Prostate gland (tissue), 2 donors: ENCODE measurements at regions not wholly inside any gene's neighbourhood (a gene's known extent, or its start where the extent isn't known, plus 50 kb on each side); places are given as distances from the start of the nearest gene placed in this dataset.

Source experiments
- DNase-seq: peaks from one replicate; pipeline ENCODE4 v3.0.0-alpha.2; 2019; ENCODE audit warnings: low spot score
- H3K27ac ChIP-seq, 2 donors: fragments of 200-600 bp; sonication (generic); 2 replicates each; pipeline ENCODE4 v1.5.1; 2017 to 2019
- H3K27me3 ChIP-seq: fragments of 200-600 bp; sonication (generic); replicated peaks from 2 replicates; pipeline ENCODE4 v1.5.1; 2019; ENCODE audit not compliant: insufficient read depth
- H3K36me3 ChIP-seq, 2 donors: fragments of 200-600 bp; sonication (generic); 1 replicate in 1 of 2; 2 replicates in 1 of 2; pipeline versions ENCODE4 v1.5.1 to v1.8.1; 2017 to 2019
- H3K4me1 ChIP-seq: fragments of 200-600 bp; sonication (generic); replicated peaks from 2 replicates; pipeline ENCODE4 v1.5.1; 2019
- H3K4me3 ChIP-seq, 2 donors: fragments of 200-600 bp; sonication (generic); 2 replicates each; pipeline ENCODE4 v1.5.1; 2017 to 2019
- H3K9me3 ChIP-seq: fragments of 200-600 bp; sonication (generic); 2 replicates; pipeline ENCODE4 v1.5.1; 2017
- POLR2A ChIP-seq: fragments of 450-650 bp; IDR thresholded peaks from one replicate; pipeline ENCODE4 v1.6.1; 2016; ENCODE audit warnings: antibody characterized with exemption, mild to moderate bottlenecking
- POLR2AphosphoS5 ChIP-seq: sonication (generic); formaldehyde crosslinking; IDR thresholded peaks from one replicate; pipeline ENCODE4 v1.6.1; 2017; ENCODE audit warnings: antibody characterized with exemption
- WGBS: methylation state at CpG from one replicate; pipeline ENCODE4 v1.1.5; 2018; 5-methylcytosine and 5-hydroxymethylcytosine counted together
- intact Hi-C: fragments of 100-400 bp; cut with DNase I; formaldehyde crosslinking; loops from one replicate; pipeline ENCODE4 v1.14.2; 2022
- TF ChIP-seq, protein P1 (sequence below), 4 experiments: fragments of 200-600 bp in 2 of 4; fragments of 450-650 bp in 2 of 4; sonication (generic) in 2 of 4; IDR thresholded peaks; 1 replicate in 3 of 4; 2 replicates in 1 of 4; pipeline ENCODE4 v1.5.1; 2016 to 2019; ENCODE audit warnings: antibody characterized with exemption in 4 of 4, mild to moderate bottlenecking in 2 of 4, moderate library complexity in 2 of 4

DNA sequence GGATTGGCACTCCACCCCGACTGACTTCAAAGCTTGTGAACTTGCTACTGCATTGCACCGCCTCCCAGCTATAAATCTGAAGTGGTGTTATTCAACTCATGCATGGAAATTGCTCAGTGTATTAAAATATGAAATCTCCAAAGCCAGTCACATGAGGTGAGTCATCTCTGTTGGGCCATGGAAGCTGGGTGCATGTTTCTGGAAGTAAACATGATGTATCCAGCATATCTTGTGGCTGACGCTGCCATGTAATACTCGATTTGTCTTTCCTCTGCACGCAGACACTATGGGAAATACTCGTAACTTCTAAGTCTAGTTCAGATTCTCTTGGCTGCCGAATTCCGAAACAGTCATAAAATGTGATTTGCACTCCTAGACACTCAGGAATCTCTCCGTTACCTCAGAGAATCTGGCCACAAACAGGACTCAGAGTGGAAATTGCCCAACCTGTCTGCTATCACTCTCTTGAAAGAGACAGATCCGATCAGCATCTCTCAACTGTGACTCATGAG is 154.9 kb upstream of the MPPED2 start:
- TF ChIP-seq, protein P1, sequence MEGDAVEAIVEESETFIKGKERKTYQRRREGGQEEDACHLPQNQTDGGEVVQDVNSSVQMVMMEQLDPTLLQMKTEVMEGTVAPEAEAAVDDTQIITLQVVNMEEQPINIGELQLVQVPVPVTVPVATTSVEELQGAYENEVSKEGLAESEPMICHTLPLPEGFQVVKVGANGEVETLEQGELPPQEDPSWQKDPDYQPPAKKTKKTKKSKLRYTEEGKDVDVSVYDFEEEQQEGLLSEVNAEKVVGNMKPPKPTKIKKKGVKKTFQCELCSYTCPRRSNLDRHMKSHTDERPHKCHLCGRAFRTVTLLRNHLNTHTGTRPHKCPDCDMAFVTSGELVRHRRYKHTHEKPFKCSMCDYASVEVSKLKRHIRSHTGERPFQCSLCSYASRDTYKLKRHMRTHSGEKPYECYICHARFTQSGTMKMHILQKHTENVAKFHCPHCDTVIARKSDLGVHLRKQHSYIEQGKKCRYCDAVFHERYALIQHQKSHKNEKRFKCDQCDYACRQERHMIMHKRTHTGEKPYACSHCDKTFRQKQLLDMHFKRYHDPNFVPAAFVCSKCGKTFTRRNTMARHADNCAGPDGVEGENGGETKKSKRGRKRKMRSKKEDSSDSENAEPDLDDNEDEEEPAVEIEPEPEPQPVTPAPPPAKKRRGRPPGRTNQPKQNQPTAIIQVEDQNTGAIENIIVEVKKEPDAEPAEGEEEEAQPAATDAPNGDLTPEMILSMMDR (IDR thresholded peaks at IDR 0.05): no peak
- TF ChIP-seq POLR2AphosphoS5 (no peak), POLR2A (no peak)
- no peaks in the 10 kb centered on the region for H3K4me1 ChIP-seq
- no peak for DNase-seq
- H3K36me3 ChIP-seq: no peaks in the 10 kb centered on the region
- no peaks in the 10 kb centered on the region for H3K9me3 ChIP-seq
- intact Hi-C loops: no loop called here
- no peak overlapping the region for H3K27ac ChIP-seq
- H3K4me3 ChIP-seq: no peak overlapping the region
- no peaks in the 10 kb centered on the region for H3K27me3 ChIP-seq
- 36% methylated on average over 10 of the region's 10 CpGs for WGBS

DNA sequence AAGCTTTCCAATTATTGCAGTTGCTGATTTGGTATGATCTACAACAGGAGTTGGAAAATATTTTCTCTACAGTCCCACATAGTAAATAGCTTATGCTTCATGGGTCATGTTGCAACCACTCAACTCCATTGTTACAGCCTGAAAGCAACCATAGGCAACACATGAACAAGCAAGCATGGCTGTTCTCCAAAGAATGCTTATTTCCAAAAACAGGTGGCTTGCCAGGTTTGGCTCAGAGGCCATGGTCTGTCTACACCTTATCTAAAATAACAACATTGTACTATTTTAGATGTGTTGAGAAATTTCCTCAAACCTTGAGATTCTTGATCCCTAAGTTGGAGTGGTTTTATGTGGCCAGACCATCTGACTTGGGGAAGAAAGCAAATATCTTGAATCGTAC is 153.9 kb upstream of the MPPED2 start:
- Histone ChIP-seq H3K9me3 (no peaks in the 10 kb centered on the region), H3K27ac (no peak overlapping the region), H3K36me3 (no peaks in the 10 kb centered on the region), H3K27me3 (no peaks in the 10 kb centered on the region), H3K4me3 (no peak overlapping the region), H3K4me1 (no peaks in the 10 kb centered on the region)
- WGBS: 46% methylated on average over 1 of the region's 1 CpG
- no peak for DNase-seq
- TF ChIP-seq POLR2A (no peak), POLR2AphosphoS5 (no peak)
- TF ChIP-seq, protein P1 (IDR thresholded peaks at IDR 0.05): no peak
- intact Hi-C loops: no loop called here

DNA sequence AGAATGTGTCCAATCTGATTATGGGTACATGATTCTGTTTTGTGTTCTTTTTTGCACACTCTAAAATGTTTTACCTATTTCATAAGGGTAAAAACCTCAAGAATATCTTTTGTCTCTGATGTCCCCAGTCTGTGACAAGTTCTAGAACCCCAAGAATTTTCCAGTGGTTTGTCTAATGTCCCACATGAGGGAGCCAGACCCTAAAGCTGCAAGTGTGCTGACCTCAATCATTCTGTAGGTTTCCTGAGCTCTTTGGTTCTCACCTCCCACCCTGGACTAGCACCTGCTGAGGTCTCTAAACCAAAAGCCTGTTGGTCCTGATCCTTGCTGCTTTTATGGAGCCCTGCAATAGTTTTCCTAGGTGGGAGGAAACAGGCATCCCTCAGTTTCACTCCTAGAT is 149.8 kb upstream of the MPPED2 start:
- intact Hi-C loops: no loop called here
- H3K4me1 ChIP-seq: no peaks in the 10 kb centered on the region
- TF ChIP-seq POLR2A (no peak), POLR2AphosphoS5 (no peak)
- TF ChIP-seq, protein P1 (IDR thresholded peaks at IDR 0.05): no peak
- no peaks in the 10 kb centered on the region for H3K9me3 ChIP-seq
- H3K27me3 ChIP-seq: no peaks in the 10 kb centered on the region
- H3K4me3 ChIP-seq: no peak overlapping the region
- DNase-seq: no peak
- no peaks in the 10 kb centered on the region for H3K36me3 ChIP-seq
- no peak overlapping the region for H3K27ac ChIP-seq

DNA sequence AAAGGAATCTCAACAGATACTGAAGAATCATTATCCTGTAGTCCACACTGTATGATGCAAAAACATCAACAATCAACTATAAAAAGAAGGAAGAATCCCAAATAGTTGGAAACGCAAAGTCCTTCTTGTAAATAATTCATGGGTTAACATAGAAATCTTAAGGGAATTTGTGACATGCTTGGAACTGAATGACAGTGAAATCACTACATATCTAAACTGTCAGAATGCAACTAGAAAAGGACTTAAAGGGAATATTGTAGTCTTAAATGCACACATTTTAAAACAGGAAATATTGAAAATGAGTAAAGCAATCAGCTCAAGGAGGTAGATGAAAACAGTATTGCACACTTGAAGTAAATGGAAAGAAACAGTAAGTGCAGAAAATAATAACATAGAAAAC is 147.6 kb upstream of the MPPED2 start:
- Histone ChIP-seq H3K4me1 (no peaks in the 10 kb centered on the region), H3K36me3 (no peaks in the 10 kb centered on the region), H3K27me3 (no peaks in the 10 kb centered on the region), H3K9me3 (no peaks in the 10 kb centered on the region), H3K4me3 (no peak overlapping the region), H3K27ac (no peak overlapping the region)
- 82% methylated on average over 1 of the region's 1 CpG for WGBS
- no peak for TF ChIP-seq POLR2AphosphoS5
- DNase-seq: no peak
- intact Hi-C loops: no loop called here

DNA sequence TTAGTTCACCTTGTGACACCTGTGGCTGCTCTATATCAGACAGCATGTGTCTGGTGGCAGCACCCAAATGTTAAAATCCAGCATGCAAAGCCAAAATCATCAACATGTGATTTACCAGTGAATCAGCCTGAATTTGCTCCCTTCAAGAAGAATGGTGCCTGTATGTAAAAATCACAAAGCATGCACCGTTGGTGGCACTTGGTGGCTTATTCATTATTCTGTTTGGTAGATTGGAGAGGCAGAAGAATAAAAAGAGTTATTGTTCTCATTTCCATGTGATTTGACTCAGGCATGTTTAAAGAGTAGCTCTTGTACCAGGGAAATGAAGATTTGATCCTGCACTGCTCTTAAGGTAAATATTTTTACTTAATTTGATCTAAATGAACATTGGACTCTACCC is 143.9 kb upstream of the MPPED2 start:
- no peak overlapping the region for H3K27ac ChIP-seq
- no peak overlapping the region for H3K4me3 ChIP-seq
- no peak for DNase-seq
- intact Hi-C loops: no loop called here
- TF ChIP-seq POLR2AphosphoS5 (no peak), POLR2A (no peak)
- TF ChIP-seq, protein P1 (IDR thresholded peaks at IDR 0.05): no peak
- no peaks in the 10 kb centered on the region for H3K27me3 ChIP-seq
- no peaks in the 10 kb centered on the region for H3K36me3 ChIP-seq
- 36% methylated on average over 1 of the region's 1 CpG for WGBS
- H3K4me1 ChIP-seq: no peaks in the 10 kb centered on the region
- H3K9me3 ChIP-seq: no peaks in the 10 kb centered on the region
